PC-3 (cell line): ENCODE measurements at regions not wholly inside any gene's neighbourhood (a gene's known extent, or its start where the extent isn't known, plus 50 kb on each side); places are given as distances from the start of the nearest gene placed in this dataset.

Source experiments
- ATAC-seq: fragments of 200-7000 bp; cut with Tn5 transposase; 2 replicates; pipeline ENCODE4 v1.9.1; 2020; ENCODE audit warnings: mild to moderate bottlenecking, moderate library complexity
- BruUV-seq: library from RNA; stranded (reverse); fragments of 400-500 nt; replicated peaks from 2 replicates; lab custom pipeline; 2021; lab: Mats Ljungman, UMichigan
- CTCF ChIA-PET: fragments of 300-600 bp; sonication (Branson Sonifier 250); formaldehyde crosslinking; loops from one replicate; lab custom pipeline; 2022; ENCODE audit warnings: antibody characterized with exemption; lab: Charles Lee
- POLR2A ChIA-PET: fragments of 300-600 bp; sonication (Branson Sonifier 250); formaldehyde crosslinking; loops from one replicate; lab custom pipeline; 2022; ENCODE audit warnings: antibody characterized with exemption; ENCODE audit not compliant: unreplicated experiment; lab: Charles Lee
- DNase-seq: peaks from one replicate; pipeline ENCODE4 v3.0.0-alpha.2; 2015
- H2AFZ ChIP-seq: fragments of 300-600 bp; sonication (generic); 2 replicates; pipeline ENCODE4 v1.6.0; 2016; ENCODE audit warnings: antibody characterized with exemption, low read length
- H3F3A ChIP-seq: fragments of 300-600 bp; sonication (generic); one replicate; pipeline ENCODE4 v1.6.0; 2017; ENCODE audit warnings: antibody characterized with exemption, low read length, control low read depth, mild to moderate bottlenecking; ENCODE audit not compliant: unreplicated experiment
- H3K27ac ChIP-seq: fragments of 300-600 bp; sonication (generic); 2 replicates; pipeline ENCODE4 v1.5.1; 2016; ENCODE audit warnings: mild to moderate bottlenecking, low read length
- H3K27me3 ChIP-seq: fragments of 300-600 bp; sonication (generic); 2 replicates; pipeline ENCODE4 v1.6.1; 2016; ENCODE audit warnings: low read length, mixed read lengths
- H3K36me3 ChIP-seq: fragments of 300-600 bp; sonication (generic); 2 replicates; pipeline ENCODE4 v1.6.1; 2016; ENCODE audit warnings: low read depth, mixed run types, low read length, mixed read lengths
- H3K4me1 ChIP-seq: fragments of 300-600 bp; sonication (generic); 2 replicates; pipeline ENCODE4 v1.5.1; 2016; ENCODE audit warnings: low read length; ENCODE audit not compliant: insufficient read depth
- H3K4me2 ChIP-seq: fragments of 300-600 bp; sonication (generic); 2 replicates; pipeline ENCODE4 v1.6.0; 2016; ENCODE audit warnings: low read length
- H3K4me3 ChIP-seq: fragments of 300-600 bp; sonication (generic); 2 replicates; pipeline ENCODE4 v1.5.1; 2016; ENCODE audit warnings: mild to moderate bottlenecking, low read length, mixed read lengths
- H3K79me2 ChIP-seq: fragments of 300-600 bp; sonication (generic); 2 replicates; pipeline ENCODE4 v1.6.1; 2017; ENCODE audit warnings: low read length, mixed read lengths
- H3K9ac ChIP-seq: fragments of 300-600 bp; sonication (generic); 2 replicates; pipeline ENCODE4 v1.6.0; 2016; ENCODE audit warnings: mild to moderate bottlenecking, low read length
- H3K9me2 ChIP-seq: fragments of 300-600 bp; sonication (generic); replicated peaks from 2 replicates; pipeline ENCODE4 v1.6.1; 2016; ENCODE audit warnings: mixed run types, low read length, mixed read lengths
- H3K9me3 ChIP-seq: fragments of 300-600 bp; sonication (generic); 2 replicates; pipeline ENCODE4 v1.6.1; 2016; ENCODE audit warnings: low read length, mixed read lengths
- H4K20me1 ChIP-seq: fragments of 300-600 bp; sonication (generic); 2 replicates; pipeline ENCODE4 v1.6.1; 2016; ENCODE audit warnings: low read length, mixed read lengths
- CTCF ChIP-seq: fragments of 300-600 bp; sonication (generic); conservative IDR thresholded peaks from 2 replicates; pipeline ENCODE4 v1.5.1; 2017; ENCODE audit warnings: antibody characterized with exemption, low read depth, mild to moderate bottlenecking, low read length
- EZH2 ChIP-seq: fragments of 300-600 bp; sonication (generic); IDR thresholded peaks from one replicate; pipeline ENCODE4 v1.6.1; 2017; ENCODE audit warnings: antibody characterized with exemption, mild to moderate bottlenecking, low read length; ENCODE audit not compliant: unreplicated experiment
- EZH2phosphoT487 ChIP-seq: fragments of 300-600 bp; sonication (generic); IDR thresholded peaks from 2 replicates; pipeline ENCODE4 v1.6.1; 2018; ENCODE audit warnings: mild to moderate bottlenecking, antibody characterized with exemption, low read length, borderline replicate concordance
- intact Hi-C: fragments of 100-400 bp; cut with micrococcal nuclease; formaldehyde crosslinking; loops from 2 replicates; pipeline ENCODE4 v1.9.0; 2023

GRCh38 chr10:80729896-80730295, 192.2 kb downstream of the SH2D4B start:
- Histone ChIP-seq H3K9ac (no peak overlapping the region), H4K20me1 (no peaks in the 10 kb centered on the region), H2AFZ (no peak overlapping the region), H3K4me3 (no peak overlapping the region), H3K36me3 (no peaks in the 10 kb centered on the region), H3K4me1 (no peaks in the 10 kb centered on the region), H3K79me2 (no peaks in the 10 kb centered on the region), H3K4me2 (no peak overlapping the region), H3K9me2 (no peaks in the 10 kb centered on the region), H3K9me3 (no peaks in the 10 kb centered on the region), H3K27ac (no peak overlapping the region), H3K27me3 (no peaks in the 10 kb centered on the region), H3F3A (no peaks in the 10 kb centered on the region)
- DNase-seq: no peak
- intact Hi-C loops: no loop called here
- TF ChIP-seq EZH2 (no peak), CTCF (no peak), EZH2phosphoT487 (no peak)
- ChIA-PET POLR2A (no interaction called here), CTCF (no interaction called here)
- no TSS peak for BruUV-seq
- ATAC-seq: no peak

GRCh38 chr10:80730522-80730921, 192.8 kb downstream of the SH2D4B start:
- no peak overlapping the region for H2AFZ ChIP-seq
- no peaks in the 10 kb centered on the region for H3K9me3 ChIP-seq
- intact Hi-C loops: no loop called here
- DNase-seq: no peak
- no peak overlapping the region for H3K4me2 ChIP-seq
- H3K4me1 ChIP-seq: no peaks in the 10 kb centered on the region
- no peak for TF ChIP-seq EZH2phosphoT487
- TF ChIP-seq CTCF: no peak
- TF ChIP-seq EZH2: no peak
- ATAC-seq: no peak
- CTCF ChIA-PET: no interaction called here
- H3K9ac ChIP-seq: no peak overlapping the region
- POLR2A ChIA-PET: no interaction called here
- no peaks in the 10 kb centered on the region for H3F3A ChIP-seq
- H3K9me2 ChIP-seq: no peaks in the 10 kb centered on the region
- H3K4me3 ChIP-seq: no peak overlapping the region
- no peaks in the 10 kb centered on the region for H3K36me3 ChIP-seq
- no TSS peak for BruUV-seq
- H4K20me1 ChIP-seq: no peaks in the 10 kb centered on the region
- H3K27me3 ChIP-seq: no peaks in the 10 kb centered on the region
- no peaks in the 10 kb centered on the region for H3K79me2 ChIP-seq
- H3K27ac ChIP-seq: no peak overlapping the region

GRCh38 chr10:80734589-80734988, 196.9 kb downstream of the SH2D4B start:
- H3F3A ChIP-seq: no peaks in the 10 kb centered on the region
- H3K4me2 ChIP-seq: no peak overlapping the region
- H3K4me1 ChIP-seq: no peaks in the 10 kb centered on the region
- ChIA-PET POLR2A (no interaction called here), CTCF (no interaction called here)
- no peaks in the 10 kb centered on the region for H3K9me3 ChIP-seq
- intact Hi-C loops: no loop called here
- H4K20me1 ChIP-seq: no peaks in the 10 kb centered on the region
- TF ChIP-seq CTCF (no peak), EZH2 (no peak), EZH2phosphoT487 (no peak)
- H3K4me3 ChIP-seq: no peak overlapping the region
- ATAC-seq (no peak), DNase-seq (no peak)
- no peaks in the 10 kb centered on the region for H3K36me3 ChIP-seq
- no peak overlapping the region for H3K9ac ChIP-seq
- no TSS peak for BruUV-seq
- H2AFZ ChIP-seq: no peak overlapping the region
- no peaks in the 10 kb centered on the region for H3K79me2 ChIP-seq
- no peaks in the 10 kb centered on the region for H3K27me3 ChIP-seq
- no peak overlapping the region for H3K27ac ChIP-seq
- no peaks in the 10 kb centered on the region for H3K9me2 ChIP-seq
